Erythroblast (primary cell): ENCODE measurements at regions not wholly inside any gene's neighbourhood (a gene's known extent, or its start where the extent isn't known, plus 50 kb on each side); places are given as distances from the start of the nearest gene placed in this dataset.

ENCODE experiments used
- GATA1 ChIP-seq: IDR thresholded peaks from 2 replicates; pipeline ENCODE4 v1.6.1; 2011; ENCODE audit warnings: low read depth, mild to moderate bottlenecking, control low read depth, low read length, moderate library complexity
- POLR2A ChIP-seq: IDR thresholded peaks from 2 replicates; pipeline ENCODE4 v1.6.1; 2011; ENCODE audit warnings: mild to moderate bottlenecking, low read length

- TF ChIP-seq POLR2A (no peak), GATA1 (no peak)
Measured at GRCh38 chr4:186807808-186808629, 84.4 kb upstream of the FAT1 start.
